HUES64 (cell line): ENCODE measurements at regions not wholly inside any gene's neighbourhood (a gene's known extent, or its start where the extent isn't known, plus 50 kb on each side); places are given as distances from the start of the nearest gene placed in this dataset.

Experiments used
- H3K27ac ChIP-seq: 2 replicates; pipeline ENCODE4 v1.7.0; 2013; ENCODE audit warnings: low read depth, low read length, inconsistent platforms
- H3K27me3 ChIP-seq: 2 replicates; pipeline ENCODE4 v1.6.1; 2013; ENCODE audit warnings: mild to moderate bottlenecking, low read length; ENCODE audit not compliant: insufficient read depth
- H3K36me3 ChIP-seq: 2 replicates; pipeline ENCODE4 v1.6.1; 2013; ENCODE audit warnings: mild to moderate bottlenecking, low read length; ENCODE audit not compliant: insufficient read depth
- H3K4me1 ChIP-seq: 2 replicates; pipeline ENCODE4 v1.6.1; 2013; ENCODE audit warnings: mild to moderate bottlenecking, low read length, moderate library complexity; ENCODE audit not compliant: insufficient read depth
- H3K4me3 ChIP-seq: 2 replicates; pipeline ENCODE4 v1.5.1; 2013; ENCODE audit warnings: mild to moderate bottlenecking, low read length, moderate library complexity
- H3K9ac ChIP-seq: 2 replicates; pipeline ENCODE4 v1.6.1; 2013; ENCODE audit warnings: mild to moderate bottlenecking, low read depth, low read length
- H3K9me3 ChIP-seq: 2 replicates; pipeline ENCODE4 v1.6.1; 2013; ENCODE audit warnings: low read depth, low read length; ENCODE audit not compliant: insufficient read depth
- WGBS: fragments of 150-250, 120-280 bp; methylation state at CpG from one replicate; pipeline ENCODE4 v1.1.7; 2013; ENCODE audit warnings: missing lambda C conversion rate; 5-methylcytosine and 5-hydroxymethylcytosine counted together

GRCh38 chr5:133749331-133749985 is 137.1 kb upstream of the FSTL4 start:
- H3K27ac ChIP-seq, result no peak overlapping the region
- H3K36me3 ChIP-seq, result no peaks in the 10 kb centered on the region
- H3K4me1 ChIP-seq, result no peaks in the 10 kb centered on the region
- no peak overlapping the region for H3K9ac ChIP-seq
- WGBS, result 91% methylated on average over 2 of the region's 3 CpGs
- H3K9me3 ChIP-seq, result no peaks in the 10 kb centered on the region
- H3K4me3 ChIP-seq, result no peak overlapping the region
- no peaks in the 10 kb centered on the region for H3K27me3 ChIP-seq

- Histone ChIP-seq H3K27me3 (no peaks in the 10 kb centered on the region), H3K27ac (no peak overlapping the region), H3K4me1 (no peaks in the 10 kb centered on the region), H3K4me3 (no peak overlapping the region), H3K36me3 (no peaks in the 10 kb centered on the region), H3K9ac (no peak overlapping the region), H3K9me3 (no peaks in the 10 kb centered on the region)
- WGBS, result 77% methylated on average over 4 of the region's 4 CpGs
Measured at GRCh38 chr5:133746834-133747233, 134.5 kb upstream of the FSTL4 start.

- no peaks in the 10 kb centered on the region for H3K27me3 ChIP-seq
- H3K9me3 ChIP-seq, result no peaks in the 10 kb centered on the region
- 92% methylated on average over 3 of the region's 3 CpGs for WGBS
- H3K27ac ChIP-seq, result no peak overlapping the region
- no peak overlapping the region for H3K4me3 ChIP-seq
- no peaks in the 10 kb centered on the region for H3K36me3 ChIP-seq
- no peaks in the 10 kb centered on the region for H3K4me1 ChIP-seq
- no peak overlapping the region for H3K9ac ChIP-seq
Measured at GRCh38 chr5:133744960-133745308, 132.6 kb upstream of the FSTL4 start.

GRCh38 chr5:133744051-133744959 is 132.0 kb upstream of the FSTL4 start:
- no peaks in the 10 kb centered on the region for H3K4me1 ChIP-seq
- no peaks in the 10 kb centered on the region for H3K27me3 ChIP-seq
- H3K27ac ChIP-seq, result no peak overlapping the region
- WGBS, result 83% methylated on average over 14 of the region's 14 CpGs
- H3K9me3 ChIP-seq, result no peaks in the 10 kb centered on the region
- H3K9ac ChIP-seq, result no peak overlapping the region
- no peak overlapping the region for H3K4me3 ChIP-seq
- no peaks in the 10 kb centered on the region for H3K36me3 ChIP-seq

- H3K9me3 ChIP-seq, result no peaks in the 10 kb centered on the region
- no peak overlapping the region for H3K9ac ChIP-seq
- 94% methylated on average over 12 of the region's 12 CpGs for WGBS
- no peaks in the 10 kb centered on the region for H3K36me3 ChIP-seq
- no peaks in the 10 kb centered on the region for H3K27me3 ChIP-seq
- no peaks in the 10 kb centered on the region for H3K4me1 ChIP-seq
- no peak overlapping the region for H3K4me3 ChIP-seq
- no peak overlapping the region for H3K27ac ChIP-seq
Measured at GRCh38 chr5:133742431-133742988, 130.2 kb upstream of the FSTL4 start.

GRCh38 chr5:133741818-133742355 is 129.5 kb upstream of the FSTL4 start:
- H3K36me3 ChIP-seq, result no peaks in the 10 kb centered on the region
- H3K27me3 ChIP-seq, result no peaks in the 10 kb centered on the region
- no peak overlapping the region for H3K4me3 ChIP-seq
- no peaks in the 10 kb centered on the region for H3K9me3 ChIP-seq
- H3K9ac ChIP-seq, result no peak overlapping the region
- H3K27ac ChIP-seq, result no peak overlapping the region
- WGBS, result 86% methylated on average over 4 of the region's 4 CpGs
- no peaks in the 10 kb centered on the region for H3K4me1 ChIP-seq

- Histone ChIP-seq H3K27ac (no peak overlapping the region), H3K9me3 (no peaks in the 10 kb centered on the region), H3K4me3 (no peak overlapping the region), H3K27me3 (no peaks in the 10 kb centered on the region), H3K4me1 (no peaks in the 10 kb centered on the region), H3K9ac (no peak overlapping the region), H3K36me3 (no peaks in the 10 kb centered on the region)
- 98% methylated on average over 4 of the region's 4 CpGs for WGBS
Measured at GRCh38 chr5:133741396-133741795, 129.1 kb upstream of the FSTL4 start.

GRCh38 chr5:133739181-133739780 is 126.9 kb upstream of the FSTL4 start:
- no peaks in the 10 kb centered on the region for H3K9me3 ChIP-seq
- no peak overlapping the region for H3K27ac ChIP-seq
- no peak overlapping the region for H3K9ac ChIP-seq
- 86% methylated on average over 10 of the region's 10 CpGs for WGBS
- H3K27me3 ChIP-seq, result no peaks in the 10 kb centered on the region
- H3K36me3 ChIP-seq, result no peaks in the 10 kb centered on the region
- H3K4me1 ChIP-seq, result no peaks in the 10 kb centered on the region
- H3K4me3 ChIP-seq, result no peak overlapping the region

GRCh38 chr5:133738271-133738670 is 125.9 kb upstream of the FSTL4 start:
- no peak overlapping the region for H3K9ac ChIP-seq
- H3K27me3 ChIP-seq, result no peaks in the 10 kb centered on the region
- no peaks in the 10 kb centered on the region for H3K9me3 ChIP-seq
- H3K36me3 ChIP-seq, result no peaks in the 10 kb centered on the region
- H3K27ac ChIP-seq, result no peak overlapping the region
- WGBS, result 76% methylated on average over 4 of the region's 4 CpGs
- no peak overlapping the region for H3K4me3 ChIP-seq
- H3K4me1 ChIP-seq, result no peaks in the 10 kb centered on the region

GRCh38 chr5:133736512-133736911 is 124.2 kb upstream of the FSTL4 start:
- H3K27me3 ChIP-seq, result no peaks in the 10 kb centered on the region
- 78% methylated on average over 5 of the region's 5 CpGs for WGBS
- H3K4me1 ChIP-seq, result no peaks in the 10 kb centered on the region
- H3K9ac ChIP-seq, result no peak overlapping the region
- no peak overlapping the region for H3K27ac ChIP-seq
- H3K9me3 ChIP-seq, result no peaks in the 10 kb centered on the region
- no peaks in the 10 kb centered on the region for H3K36me3 ChIP-seq
- no peak overlapping the region for H3K4me3 ChIP-seq

- Histone ChIP-seq H3K27ac (no peak overlapping the region), H3K27me3 (no peaks in the 10 kb centered on the region), H3K9me3 (no peaks in the 10 kb centered on the region), H3K4me3 (no peak overlapping the region), H3K36me3 (no peaks in the 10 kb centered on the region), H3K9ac (no peak overlapping the region), H3K4me1 (no peaks in the 10 kb centered on the region)
- 72% methylated on average over 9 of the region's 9 CpGs for WGBS
Measured at GRCh38 chr5:133735346-133735745, 123.0 kb upstream of the FSTL4 start.
